Gastrocnemius medialis (tissue), 4 donors: ENCODE measurements at regions not wholly inside any gene's neighbourhood (a gene's known extent, or its start where the extent isn't known, plus 50 kb on each side); places are given as distances from the start of the nearest gene placed in this dataset.

Experiments used
- POLR2A ChIP-seq, 2 donors: fragments of 450-650 bp; IDR thresholded peaks; one replicate each; pipeline ENCODE4 v1.6.1; 2017; ENCODE audit warnings: antibody characterized with exemption in 2 of 2, mild to moderate bottlenecking in 2 of 2, moderate library complexity in 2 of 2
- TF ChIP-seq, protein P1 (sequence below), 5 experiments: fragments of 450-650 bp in 3 of 5; fragments of 200-600 bp in 2 of 5; sonication (generic) in 2 of 5; IDR thresholded peaks in 4 of 5; conservative IDR thresholded peaks in 1 of 5; 1 replicate in 4 of 5; 2 replicates in 1 of 5; pipeline ENCODE4 v1.5.1; 2016 to 2019; ENCODE audit warnings: antibody characterized with exemption in 5 of 5, mild to moderate bottlenecking in 3 of 5, moderate library complexity in 3 of 5

DNA sequence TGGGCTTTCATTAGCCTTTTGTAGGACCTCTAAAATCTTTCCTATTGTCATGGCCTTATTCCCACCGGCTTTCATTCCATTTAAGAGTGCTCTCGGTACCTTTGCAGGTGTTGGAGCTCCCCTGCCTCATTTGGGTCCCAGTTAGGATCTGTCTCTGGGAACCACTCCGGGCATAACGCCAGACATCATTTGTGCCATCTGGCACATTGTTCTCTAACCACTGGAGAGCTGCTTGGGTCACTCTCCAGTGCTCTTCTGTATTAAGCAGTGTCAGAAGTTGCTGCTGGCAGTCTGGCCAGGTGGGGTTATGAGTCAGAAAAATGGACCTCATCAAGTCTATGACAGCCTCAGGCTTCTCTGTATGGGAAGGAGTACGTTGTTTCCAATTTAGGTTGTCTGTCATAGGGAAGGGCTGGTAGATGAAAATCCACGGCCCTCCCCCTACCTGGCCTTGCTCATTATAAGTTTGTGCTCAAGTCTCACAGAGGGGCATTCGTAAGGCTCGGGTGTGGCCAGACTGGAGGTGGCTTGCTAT is 62.9 kb upstream of the MOCS1 start:
- TF ChIP-seq, protein P1, sequence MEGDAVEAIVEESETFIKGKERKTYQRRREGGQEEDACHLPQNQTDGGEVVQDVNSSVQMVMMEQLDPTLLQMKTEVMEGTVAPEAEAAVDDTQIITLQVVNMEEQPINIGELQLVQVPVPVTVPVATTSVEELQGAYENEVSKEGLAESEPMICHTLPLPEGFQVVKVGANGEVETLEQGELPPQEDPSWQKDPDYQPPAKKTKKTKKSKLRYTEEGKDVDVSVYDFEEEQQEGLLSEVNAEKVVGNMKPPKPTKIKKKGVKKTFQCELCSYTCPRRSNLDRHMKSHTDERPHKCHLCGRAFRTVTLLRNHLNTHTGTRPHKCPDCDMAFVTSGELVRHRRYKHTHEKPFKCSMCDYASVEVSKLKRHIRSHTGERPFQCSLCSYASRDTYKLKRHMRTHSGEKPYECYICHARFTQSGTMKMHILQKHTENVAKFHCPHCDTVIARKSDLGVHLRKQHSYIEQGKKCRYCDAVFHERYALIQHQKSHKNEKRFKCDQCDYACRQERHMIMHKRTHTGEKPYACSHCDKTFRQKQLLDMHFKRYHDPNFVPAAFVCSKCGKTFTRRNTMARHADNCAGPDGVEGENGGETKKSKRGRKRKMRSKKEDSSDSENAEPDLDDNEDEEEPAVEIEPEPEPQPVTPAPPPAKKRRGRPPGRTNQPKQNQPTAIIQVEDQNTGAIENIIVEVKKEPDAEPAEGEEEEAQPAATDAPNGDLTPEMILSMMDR (IDR thresholded peaks at IDR 0.05 in 4 of 5, conservative IDR thresholded peaks at IDR 0.05 in 1 of 5): no peak
- TF ChIP-seq POLR2A (IDR thresholded peaks at IDR 0.05): no peak
